C1 segment of cervical spinal cord (tissue), 14 donors: ENCODE measurements at regions not wholly inside any gene's neighbourhood (a gene's known extent, or its start where the extent isn't known, plus 50 kb on each side); places are given as distances from the start of the nearest gene placed in this dataset.

Experiments used
- DNase-seq, 14 donors: peaks; one replicate each; lab custom pipeline; 2025; lab: John Stamatoyannopoulos, UW

- DNase-seq = no peak
Measured at GRCh38 chr1:29521811-29522580, 285.7 kb downstream of the PTPRU start.

GRCh38 chr1:29521438-29521715 is 285.1 kb downstream of the PTPRU start:
- no peak for DNase-seq

- no peak for DNase-seq
Measured at GRCh38 chr1:29520571-29521437, 284.5 kb downstream of the PTPRU start.

GRCh38 chr1:29519788-29520110 is 283.4 kb downstream of the PTPRU start:
- DNase-seq = no peak

GRCh38 chr1:29519108-29519787 is 282.9 kb downstream of the PTPRU start:
- DNase-seq = no peak

- DNase-seq = no peak
Measured at GRCh38 chr1:29518183-29518835, 282.0 kb downstream of the PTPRU start.

- DNase-seq = no peak
Measured at GRCh38 chr1:29517251-29518086, 281.1 kb downstream of the PTPRU start.

GRCh38 chr1:29516063-29516820 is 279.9 kb downstream of the PTPRU start:
- DNase-seq = no peak

- DNase-seq = no peak
Measured at GRCh38 chr1:29515170-29515955, 279.0 kb downstream of the PTPRU start.

GRCh38 chr1:29514361-29515169 is 278.2 kb downstream of the PTPRU start:
- DNase-seq = no peak

- DNase-seq = peak in 3 of 14 donors; percentile 7 to 10 (median 8)
Measured at GRCh38 chr1:29513357-29513756, 277.0 kb downstream of the PTPRU start.

GRCh38 chr1:29511436-29511835 is 275.1 kb downstream of the PTPRU start:
- DNase-seq = no peak

- no peak for DNase-seq
Measured at GRCh38 chr1:29508458-29509107, 272.3 kb downstream of the PTPRU start.

GRCh38 chr1:29506678-29507225 is 270.4 kb downstream of the PTPRU start:
- no peak for DNase-seq

- no peak for DNase-seq
Measured at GRCh38 chr1:29505532-29506220, 269.4 kb downstream of the PTPRU start.

GRCh38 chr1:29504709-29505410 is 268.5 kb downstream of the PTPRU start:
- no peak for DNase-seq

GRCh38 chr1:29504196-29504595 is 267.9 kb downstream of the PTPRU start:
- no peak for DNase-seq
